NCI-H1694 (cell line): ENCODE measurements at regions not wholly inside any gene's neighbourhood (a gene's known extent, or its start where the extent isn't known, plus 50 kb on each side); places are given as distances from the start of the nearest gene placed in this dataset.
A peak's percentile ranks its signal among the peaks of the same experiment; 100 is the strongest.

ENCODE experiments used
- DNase-seq: peaks from one replicate; lab custom pipeline; 2025; lab: John Stamatoyannopoulos, UW

- DNase-seq, result peak; percentile 89
These were observed 180.3 kb upstream of the GRB10 start for GRCh38 chr7:50962962-50963374.

- no peak for DNase-seq
These were observed 179.7 kb upstream of the GRB10 start for GRCh38 chr7:50962281-50962883.

GRCh38 chr7:50960621-50961310 is 178.1 kb upstream of the GRB10 start:
- DNase-seq, result no peak

- DNase-seq, result no peak
These were observed 177.3 kb upstream of the GRB10 start for GRCh38 chr7:50959991-50960390.

- DNase-seq, result no peak
These were observed 176.9 kb upstream of the GRB10 start for GRCh38 chr7:50959560-50959959.

GRCh38 chr7:50957855-50958254 is 175.2 kb upstream of the GRB10 start:
- DNase-seq, result no peak

- DNase-seq, result no peak
These were observed 174.7 kb upstream of the GRB10 start for GRCh38 chr7:50957431-50957830.

GRCh38 chr7:50956522-50957155 is 173.9 kb upstream of the GRB10 start:
- no peak for DNase-seq

- DNase-seq, result no peak
These were observed 172.0 kb upstream of the GRB10 start for GRCh38 chr7:50954716-50955115.

GRCh38 chr7:50954245-50954644 is 171.5 kb upstream of the GRB10 start:
- DNase-seq, result no peak

- DNase-seq, result no peak
These were observed 171.1 kb upstream of the GRB10 start for GRCh38 chr7:50953820-50954219.

- no peak for DNase-seq
These were observed 170.6 kb upstream of the GRB10 start for GRCh38 chr7:50953303-50953702.

- no peak for DNase-seq
These were observed 169.8 kb upstream of the GRB10 start for GRCh38 chr7:50952544-50952943.

- no peak for DNase-seq
These were observed 169.4 kb upstream of the GRB10 start for GRCh38 chr7:50952120-50952519.

- DNase-seq, result no peak
These were observed 160.8 kb upstream of the GRB10 start for GRCh38 chr7:50943482-50943881.

GRCh38 chr7:50941525-50941924 is 158.8 kb upstream of the GRB10 start:
- no peak for DNase-seq

- no peak for DNase-seq
These were observed 157.9 kb upstream of the GRB10 start for GRCh38 chr7:50940621-50941020.

- DNase-seq, result no peak
These were observed 156.3 kb upstream of the GRB10 start for GRCh38 chr7:50939021-50939420.

GRCh38 chr7:50937727-50938126 is 155.0 kb upstream of the GRB10 start:
- DNase-seq, result no peak

- DNase-seq, result no peak
These were observed 143.4 kb upstream of the GRB10 start for GRCh38 chr7:50926049-50926448.

- no peak for DNase-seq
These were observed 140.8 kb upstream of the GRB10 start for GRCh38 chr7:50923476-50923875.

GRCh38 chr7:50921114-50921813 is 138.6 kb upstream of the GRB10 start:
- DNase-seq, result no peak
